ENCODE measurements at regions not wholly inside any gene's neighbourhood (a gene's known extent, or its start where the extent isn't known, plus 50 kb on each side); places are given as distances from the start of the nearest gene placed in this dataset.

DNA sequence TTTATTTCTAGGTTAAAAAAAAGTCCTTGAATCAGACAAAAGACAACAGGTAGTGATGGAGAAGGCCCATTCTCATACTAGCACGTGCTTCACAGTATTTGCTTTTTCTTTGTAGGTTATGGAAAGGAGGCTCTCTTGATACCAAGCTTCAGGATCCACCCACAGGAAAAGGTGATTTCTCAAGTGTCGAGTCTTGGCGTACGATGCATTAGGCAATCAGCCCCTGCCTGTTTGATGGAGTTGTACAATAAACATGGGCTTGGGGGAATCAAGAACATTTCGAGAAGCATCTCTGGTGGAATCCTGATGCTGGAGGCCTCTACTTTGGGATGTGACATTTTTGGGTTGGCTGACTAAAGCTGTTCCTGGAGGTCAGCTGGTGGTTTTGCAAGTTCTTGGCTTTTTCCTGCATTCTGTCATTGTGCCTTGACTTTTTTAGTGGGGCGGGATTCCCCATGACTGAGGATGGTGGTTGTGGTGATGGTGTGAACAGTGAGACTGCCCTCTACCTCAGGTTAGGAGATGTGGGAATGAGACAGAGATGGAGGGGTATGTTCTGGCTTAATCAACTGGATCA, 231.5 kb upstream of the SPRED2 start:
- no peak for DNase-seq

- DNase-seq = no peak
Measured at GRCh38 chr2:65662654-65663432, 230.4 kb upstream of the SPRED2 start.

- no peak for DNase-seq
Measured at GRCh38 chr2:65661980-65662653, 229.7 kb upstream of the SPRED2 start.

- no peak for DNase-seq
Measured at GRCh38 chr2:65660340-65660739, 227.9 kb upstream of the SPRED2 start.

DNA sequence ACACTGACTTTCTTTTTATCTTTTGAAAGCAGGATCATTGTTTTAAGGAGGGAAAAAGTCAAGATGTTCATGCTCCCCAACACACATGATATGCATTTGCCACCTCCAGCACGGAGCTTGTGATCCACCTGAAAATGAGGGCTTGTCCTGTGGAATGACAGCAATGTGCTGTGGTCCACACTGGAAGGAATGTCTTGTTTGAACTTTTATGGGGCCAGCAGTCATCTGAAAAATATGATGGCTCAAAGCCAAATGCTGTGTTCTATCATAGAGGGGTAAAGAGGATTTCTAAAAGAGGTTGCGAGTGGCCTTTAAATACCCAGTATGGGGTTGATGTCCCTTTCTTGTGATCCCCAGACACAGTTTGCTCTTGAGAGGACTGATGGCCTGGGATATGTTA, 226.5 kb upstream of the SPRED2 start:
- DNase-seq = no peak

- no peak for DNase-seq
Measured at GRCh38 chr2:65658266-65658665, 225.9 kb upstream of the SPRED2 start.

DNA sequence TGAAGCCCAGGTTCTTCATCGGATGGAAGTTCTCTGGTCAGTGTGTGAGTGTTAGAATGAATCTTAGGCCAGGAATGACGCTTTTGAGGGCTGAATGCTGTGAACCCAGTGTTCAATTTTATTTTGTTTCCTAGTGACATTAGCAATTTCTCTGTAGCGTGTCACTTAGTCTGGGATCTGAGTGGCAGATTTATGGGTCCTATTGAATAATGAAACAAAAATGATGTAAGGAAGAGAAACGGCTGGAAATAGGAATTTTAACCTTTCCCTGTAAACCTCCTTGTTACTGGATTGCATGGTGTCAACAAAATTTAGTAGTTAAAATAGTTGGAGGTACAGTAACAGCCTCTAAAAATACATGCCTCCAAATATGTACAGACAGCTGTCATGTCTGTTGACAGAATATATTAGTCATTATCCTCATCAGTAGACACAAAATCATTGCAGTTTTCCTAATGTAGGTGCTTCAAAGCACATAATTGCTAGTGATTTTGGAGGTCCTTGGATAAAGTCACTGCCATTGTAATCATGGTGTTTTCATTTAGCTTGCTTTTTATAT, 223.8 kb upstream of the SPRED2 start:
- DNase-seq = no peak

- no peak for DNase-seq
Measured at GRCh38 chr2:65655000-65655399, 222.6 kb upstream of the SPRED2 start.

- DNase-seq = no peak
Measured at GRCh38 chr2:65654496-65654895, 222.1 kb upstream of the SPRED2 start.

- no peak for DNase-seq
Measured at GRCh38 chr2:65652066-65652465, 219.7 kb upstream of the SPRED2 start.

GRCh38 chr2:65649811-65650589, 217.6 kb upstream of the SPRED2 start:
- no peak for DNase-seq

DNA sequence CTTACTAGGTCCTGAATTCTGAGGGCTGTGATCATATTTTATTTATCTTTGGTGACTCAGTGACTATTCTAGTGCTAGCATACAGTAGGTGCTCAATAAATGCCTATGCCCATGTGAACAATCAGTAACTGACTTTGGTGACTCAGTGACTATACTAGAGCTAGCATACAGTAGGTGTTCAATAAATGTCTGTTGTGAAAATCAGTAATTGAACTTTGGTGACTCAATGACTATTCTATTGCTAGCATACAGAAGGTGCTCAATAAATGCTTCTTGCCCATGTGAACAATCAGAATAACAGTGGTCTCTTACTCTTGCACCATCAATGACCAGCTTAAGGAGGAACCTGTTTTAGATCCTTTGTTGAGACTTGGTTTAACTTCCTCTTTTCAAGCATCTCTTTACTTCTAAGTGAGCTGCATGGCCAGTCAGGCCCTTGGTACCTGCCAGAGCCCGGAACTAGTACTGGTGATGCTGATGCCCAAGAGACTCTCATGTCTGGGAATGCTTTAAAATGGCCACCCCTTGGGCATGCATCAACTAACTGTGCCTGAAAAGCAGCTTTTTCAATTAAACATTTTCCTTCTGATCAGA, 214.9 kb upstream of the SPRED2 start:
- DNase-seq = peak; percentile 44

GRCh38 chr2:65640793-65641103, 208.3 kb upstream of the SPRED2 start:
- no peak for DNase-seq

GRCh38 chr2:65639156-65639864, 206.9 kb upstream of the SPRED2 start:
- no peak for DNase-seq

DNA sequence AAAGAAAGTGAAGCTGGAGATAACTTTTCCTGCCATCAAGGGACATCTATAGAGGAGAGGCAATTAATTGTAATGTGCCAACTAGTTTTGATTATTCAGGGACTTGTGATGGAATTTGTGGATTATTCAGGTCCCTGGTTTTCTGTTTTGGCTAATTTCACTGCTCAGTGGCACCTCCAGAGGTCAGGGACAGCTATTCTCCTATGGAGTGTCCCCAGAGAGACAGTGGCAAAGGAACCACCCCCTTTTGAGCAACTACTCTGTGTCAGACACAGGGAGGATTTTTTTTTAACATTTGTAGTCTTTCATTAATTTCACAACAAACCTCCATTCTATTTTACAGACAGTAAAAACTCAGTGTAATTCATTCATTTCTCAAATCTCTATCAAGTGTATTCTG, 206.0 kb upstream of the SPRED2 start:
- peak; percentile 13 for DNase-seq

DNA sequence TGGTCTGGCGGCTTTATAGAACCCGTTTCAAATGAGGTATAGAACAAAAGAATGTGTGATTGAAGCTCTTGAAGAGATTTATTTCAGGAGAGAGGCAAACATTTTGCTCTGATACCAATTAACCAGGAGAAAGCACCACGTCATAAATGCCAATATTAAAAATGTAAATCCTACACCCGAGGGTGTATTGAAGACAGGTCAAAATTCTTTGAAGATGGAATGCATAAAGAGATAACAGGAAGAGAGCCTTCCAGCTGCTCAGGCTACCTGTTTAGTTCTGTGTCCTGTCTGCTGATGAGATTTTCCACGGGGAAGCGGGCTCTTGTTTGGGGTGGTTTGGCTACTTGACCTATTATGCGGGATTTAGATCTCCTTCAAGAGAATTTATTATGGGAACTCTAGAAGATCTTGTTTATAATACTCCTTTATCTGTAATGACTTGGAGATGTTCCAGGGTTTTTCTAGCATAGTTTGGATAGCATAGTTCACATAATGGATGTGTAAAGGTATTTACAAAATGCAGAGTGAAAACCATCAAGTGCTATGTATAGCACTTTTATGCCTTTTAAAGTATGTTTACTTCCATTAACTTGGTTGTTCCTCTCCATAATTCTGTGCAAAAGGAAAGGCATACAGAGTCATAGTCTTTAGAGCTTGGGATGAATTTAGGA, 204.5 kb upstream of the SPRED2 start:
- no peak for DNase-seq

GRCh38 chr2:65636024-65636423, 203.6 kb upstream of the SPRED2 start:
- DNase-seq = no peak

DNA sequence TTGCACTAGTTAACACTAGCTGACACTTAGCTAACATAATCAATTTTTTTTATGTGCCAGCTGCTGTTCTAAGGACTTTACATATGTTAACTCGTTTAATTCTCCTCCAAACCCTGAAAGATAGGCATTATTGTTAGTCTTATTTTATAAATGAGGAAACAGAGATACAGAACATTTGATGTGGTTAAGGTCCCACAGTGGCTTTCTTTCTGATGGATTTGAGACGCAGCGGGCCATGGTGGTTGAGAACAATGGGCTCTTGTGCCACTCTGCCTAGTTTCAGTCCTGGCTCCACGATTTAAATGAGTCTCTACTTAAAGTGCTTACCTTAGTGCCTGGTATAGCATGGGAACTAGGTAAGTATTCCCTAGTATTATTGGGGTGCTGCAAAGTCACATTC, 201.9 kb upstream of the SPRED2 start:
- DNase-seq = no peak

- DNase-seq = no peak
Measured at GRCh38 chr2:65630643-65631042, 198.2 kb upstream of the SPRED2 start.

GRCh38 chr2:65628156-65628555, 195.8 kb upstream of the SPRED2 start:
- DNase-seq = no peak

DNA sequence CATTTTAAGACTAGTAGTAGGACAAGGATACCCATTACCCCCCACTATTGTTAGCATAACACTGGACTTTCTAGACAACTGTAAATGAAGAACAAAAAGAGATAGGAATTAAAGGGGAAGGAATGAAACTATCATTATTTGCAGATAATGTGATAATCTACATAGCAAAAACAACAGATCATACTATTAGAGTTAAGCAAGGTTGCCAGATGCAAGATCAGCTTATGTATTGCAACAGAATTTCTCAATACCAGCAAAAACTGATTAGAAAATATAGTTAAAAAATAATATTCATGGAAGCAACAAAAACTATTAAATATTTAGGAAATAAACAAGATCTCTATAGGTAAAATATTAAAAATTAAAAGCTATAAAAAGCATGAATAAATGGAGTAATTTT, 194.4 kb upstream of the SPRED2 start:
- no peak for DNase-seq

DNA sequence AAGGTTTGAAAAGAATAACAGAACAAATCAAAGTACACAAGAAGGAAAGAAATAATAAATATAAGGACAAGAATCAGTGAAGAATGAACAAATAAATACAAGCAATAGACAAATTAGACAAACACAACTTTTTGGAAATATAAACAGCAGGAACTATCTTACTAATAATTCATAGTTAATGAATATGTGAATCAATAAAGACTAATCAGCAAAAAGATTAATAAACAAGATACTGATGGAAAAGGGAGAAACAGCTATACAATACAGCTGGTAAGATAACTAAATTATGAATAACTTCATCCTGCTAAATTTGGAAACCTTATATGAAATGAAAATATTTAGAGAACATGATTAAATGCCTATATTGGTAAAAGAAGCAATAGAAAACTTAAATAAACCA, 193.6 kb upstream of the SPRED2 start:
- no peak for DNase-seq

Data from hematopoietic multipotent progenitor cell treated with erythropoietin and hydrocortisone succinate and interleukin-3 and kit ligand, for 4 days (in vitro differentiated cells).